HG03139 (cell line): ENCODE measurements at regions not wholly inside any gene's neighbourhood (a gene's known extent, or its start where the extent isn't known, plus 50 kb on each side); places are given as distances from the start of the nearest gene placed in this dataset.

ENCODE experiments used
- ATAC-seq: cut with Tn5 transposase; IDR thresholded peaks from one replicate; pipeline ENCODE4 v1.9.1; 2021; ENCODE audit not compliant: unreplicated experiment

DNA sequence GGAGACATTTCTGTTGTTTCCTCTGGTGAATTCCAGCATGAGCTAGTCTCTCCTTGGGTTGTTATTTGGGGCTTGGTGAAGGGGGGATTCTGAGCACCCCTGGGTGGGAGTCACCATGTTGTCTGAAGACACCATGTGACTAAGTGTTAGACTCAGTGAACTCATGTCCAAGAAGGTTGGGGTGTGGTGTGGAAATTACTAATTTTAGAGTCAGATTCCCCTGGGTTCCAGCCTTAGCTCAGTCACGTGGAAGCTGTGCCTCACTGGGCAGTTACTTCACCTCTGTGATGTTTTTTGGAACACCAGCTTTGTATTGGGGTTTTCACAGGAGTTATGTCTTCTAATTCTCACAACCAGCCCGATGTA is 171.5 kb downstream of the RPLP1 start:
- no peak for ATAC-seq

GRCh38 chr15:69624816-69625215 is 172.2 kb downstream of the RPLP1 start:
- ATAC-seq, result no peak

GRCh38 chr15:69625328-69625727 is 172.7 kb downstream of the RPLP1 start:
- ATAC-seq, result no peak

DNA sequence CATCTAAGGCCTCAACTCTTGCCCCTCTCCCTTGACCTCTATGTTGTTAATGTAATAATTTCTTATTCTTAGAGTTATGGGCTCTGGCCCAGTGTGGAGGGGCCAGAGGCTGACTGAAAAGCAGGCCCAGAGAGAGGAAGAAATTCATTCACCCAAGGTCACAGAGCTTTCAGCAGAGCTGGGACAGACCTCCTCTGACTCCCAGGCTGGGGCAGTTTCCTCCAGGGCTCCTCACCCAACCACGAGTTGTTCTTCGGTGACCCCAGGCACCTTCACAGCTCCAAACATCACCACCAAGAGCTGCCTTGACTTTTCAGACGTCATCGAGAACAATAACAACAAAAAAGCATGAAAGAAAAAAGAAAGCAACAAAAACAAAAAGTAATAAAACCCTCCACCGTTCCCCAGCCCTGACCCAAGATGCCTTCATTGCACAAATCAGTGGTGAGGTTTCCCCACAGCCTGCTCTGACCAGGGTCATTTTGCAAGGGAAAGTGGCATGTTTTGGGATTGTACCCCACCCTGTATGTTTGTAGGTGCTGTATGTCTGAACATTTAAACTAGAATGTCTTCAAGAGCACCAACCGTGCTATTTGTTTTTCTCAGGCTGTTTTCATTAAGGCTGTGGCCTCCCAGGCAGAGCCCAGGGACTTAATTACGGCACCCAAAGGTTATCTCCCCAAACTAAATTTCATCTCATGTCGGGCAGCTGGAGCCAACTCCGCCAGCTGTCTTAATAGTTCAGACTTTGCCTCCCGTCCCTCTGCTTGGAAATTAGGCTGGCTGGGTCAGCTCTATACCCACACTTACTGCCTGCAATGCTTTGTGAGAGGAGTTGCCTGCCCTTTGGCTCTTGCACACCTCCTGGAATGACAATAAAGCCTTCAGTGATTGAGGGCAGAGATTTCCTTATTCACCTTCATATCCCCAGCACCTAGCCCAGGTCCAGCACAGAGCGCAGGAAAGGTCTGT is 173.8 kb downstream of the RPLP1 start:
- ATAC-seq, result no peak

GRCh38 chr15:69627548-69628158 is 175.0 kb downstream of the RPLP1 start:
- no peak for ATAC-seq

DNA sequence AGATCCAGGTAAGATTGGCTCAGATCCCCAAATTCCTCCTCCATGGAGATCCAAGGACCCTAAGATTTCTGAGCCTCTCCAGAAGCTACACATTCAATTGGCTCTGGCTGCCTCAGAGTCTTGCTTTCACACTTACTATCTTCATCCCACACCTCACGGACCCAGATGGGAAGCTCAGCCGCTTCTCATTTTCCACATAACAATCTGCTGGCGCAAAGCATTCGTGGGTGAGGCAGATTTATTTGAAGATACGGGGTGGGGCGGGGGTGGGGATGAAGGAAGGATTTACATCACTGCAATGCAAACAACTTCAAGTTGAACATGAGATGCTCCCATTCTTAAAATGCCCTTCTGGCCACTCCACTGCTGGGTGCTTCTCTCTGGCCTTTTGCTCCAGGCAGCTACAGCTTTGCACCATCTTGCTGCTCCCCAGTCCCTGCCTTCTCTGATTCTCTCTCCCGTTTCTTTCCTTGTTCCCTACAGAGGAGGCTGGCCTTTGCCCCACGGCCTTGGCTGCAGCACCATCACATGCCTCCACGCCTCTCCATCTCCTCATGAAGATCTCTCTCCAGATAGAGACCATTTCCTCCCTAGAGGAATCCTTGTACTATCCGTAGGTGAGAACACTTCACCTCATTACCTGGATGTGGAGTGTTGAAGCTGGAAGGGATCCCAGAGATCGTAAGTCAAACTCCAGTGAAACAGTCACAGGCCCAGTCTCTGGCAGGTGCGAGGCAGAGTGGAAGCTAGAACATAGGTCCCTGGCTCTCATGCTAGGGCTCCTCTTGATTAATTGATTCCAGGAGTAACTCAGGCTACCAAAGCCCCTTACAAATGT is 175.9 kb downstream of the RPLP1 start:
- no peak for ATAC-seq

GRCh38 chr15:69629631-69630161 is 177.1 kb downstream of the RPLP1 start:
- ATAC-seq, result no peak

DNA sequence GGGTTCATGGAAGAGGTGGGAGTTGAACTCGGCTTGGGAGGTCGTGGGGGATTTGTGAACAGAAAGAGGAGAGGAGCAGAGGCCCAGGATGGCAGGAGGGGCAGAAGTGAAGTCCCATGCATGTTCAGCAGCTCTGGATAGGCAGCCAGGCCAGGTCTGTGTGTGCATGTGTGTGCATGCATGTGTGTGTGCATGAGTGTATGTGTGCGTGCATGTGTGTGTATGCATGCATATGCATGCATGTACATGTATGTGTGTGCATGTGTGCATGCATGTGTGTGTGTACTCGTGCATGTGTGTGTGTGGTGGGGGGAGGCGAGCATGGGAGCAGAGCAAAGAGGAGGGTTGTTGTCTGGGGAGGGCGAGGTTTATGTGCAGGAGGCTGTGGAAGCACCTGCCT is 178.4 kb downstream of the RPLP1 start:
- no peak for ATAC-seq

- no peak for ATAC-seq
Measured at GRCh38 chr15:69631978-69632377, 179.4 kb downstream of the RPLP1 start.

DNA sequence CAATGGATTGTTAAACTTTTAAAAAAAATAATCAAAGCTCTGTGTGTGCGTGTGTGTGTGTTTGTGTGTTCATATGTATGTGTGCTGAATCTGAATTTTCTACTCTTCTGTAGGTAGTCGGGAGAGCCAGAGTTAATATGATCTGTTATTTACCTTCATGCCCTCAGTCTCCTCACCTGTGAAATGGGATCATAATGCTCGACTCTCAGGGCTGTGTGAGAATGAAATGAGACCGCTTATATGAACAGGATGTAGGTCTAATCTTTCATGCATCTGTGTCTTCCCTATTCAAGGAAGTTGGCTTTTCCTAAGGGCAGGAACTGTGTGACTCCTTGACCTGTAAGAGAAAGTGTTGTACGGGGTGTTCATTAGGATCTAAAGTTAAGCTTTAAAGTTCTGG is 182.2 kb downstream of the RPLP1 start:
- ATAC-seq, result no peak

- no peak for ATAC-seq
Measured at GRCh38 chr15:69636169-69636915, 183.7 kb downstream of the RPLP1 start.

- ATAC-seq, result no peak
Measured at GRCh38 chr15:69637818-69638217, 185.2 kb downstream of the RPLP1 start.

GRCh38 chr15:69643476-69643875 is 190.9 kb downstream of the RPLP1 start:
- ATAC-seq, result no peak

- ATAC-seq, result no peak
Measured at GRCh38 chr15:69643971-69644370, 191.4 kb downstream of the RPLP1 start.

DNA sequence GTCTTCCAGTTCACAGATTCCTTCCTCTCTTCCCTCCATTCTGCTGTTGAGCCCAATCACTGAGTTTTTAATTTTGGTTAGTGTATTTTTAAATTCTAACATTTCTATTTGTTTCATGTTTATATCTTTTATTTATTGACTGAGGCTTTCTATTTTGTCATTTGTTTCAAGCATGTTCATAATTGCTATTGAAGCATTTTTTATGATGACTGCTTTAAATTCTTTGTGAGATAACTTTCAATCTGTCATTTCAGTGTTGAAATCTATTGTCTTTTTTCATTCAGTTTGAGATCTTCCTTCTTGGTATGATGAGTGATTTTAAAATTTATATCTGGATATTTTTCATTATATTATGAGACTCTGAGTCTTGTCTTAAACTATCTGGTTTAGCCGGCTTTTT is 192.3 kb downstream of the RPLP1 start:
- no peak for ATAC-seq

GRCh38 chr15:69647142-69647513 is 194.5 kb downstream of the RPLP1 start:
- no peak for ATAC-seq

DNA sequence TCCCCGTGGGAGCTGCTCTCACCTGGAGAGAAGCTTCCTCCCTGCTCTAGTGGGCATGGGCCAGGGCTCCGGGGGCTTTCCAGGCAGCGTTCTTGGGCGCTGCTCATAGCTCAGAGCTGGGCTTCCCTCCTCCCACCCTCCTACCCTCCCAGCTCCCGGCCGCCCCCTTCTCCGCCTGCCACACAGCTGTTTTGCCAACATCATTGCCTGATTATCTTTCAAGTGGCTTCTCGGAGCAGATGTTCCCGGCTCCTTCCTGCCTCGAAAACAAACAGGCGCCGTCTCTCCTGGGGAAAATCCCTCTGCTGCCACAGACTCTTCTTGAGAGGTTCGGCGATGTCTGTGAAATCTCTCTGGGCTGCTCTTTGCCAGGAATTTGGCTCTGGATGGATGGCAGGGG is 195.6 kb downstream of the RPLP1 start:
- ATAC-seq, result no peak

DNA sequence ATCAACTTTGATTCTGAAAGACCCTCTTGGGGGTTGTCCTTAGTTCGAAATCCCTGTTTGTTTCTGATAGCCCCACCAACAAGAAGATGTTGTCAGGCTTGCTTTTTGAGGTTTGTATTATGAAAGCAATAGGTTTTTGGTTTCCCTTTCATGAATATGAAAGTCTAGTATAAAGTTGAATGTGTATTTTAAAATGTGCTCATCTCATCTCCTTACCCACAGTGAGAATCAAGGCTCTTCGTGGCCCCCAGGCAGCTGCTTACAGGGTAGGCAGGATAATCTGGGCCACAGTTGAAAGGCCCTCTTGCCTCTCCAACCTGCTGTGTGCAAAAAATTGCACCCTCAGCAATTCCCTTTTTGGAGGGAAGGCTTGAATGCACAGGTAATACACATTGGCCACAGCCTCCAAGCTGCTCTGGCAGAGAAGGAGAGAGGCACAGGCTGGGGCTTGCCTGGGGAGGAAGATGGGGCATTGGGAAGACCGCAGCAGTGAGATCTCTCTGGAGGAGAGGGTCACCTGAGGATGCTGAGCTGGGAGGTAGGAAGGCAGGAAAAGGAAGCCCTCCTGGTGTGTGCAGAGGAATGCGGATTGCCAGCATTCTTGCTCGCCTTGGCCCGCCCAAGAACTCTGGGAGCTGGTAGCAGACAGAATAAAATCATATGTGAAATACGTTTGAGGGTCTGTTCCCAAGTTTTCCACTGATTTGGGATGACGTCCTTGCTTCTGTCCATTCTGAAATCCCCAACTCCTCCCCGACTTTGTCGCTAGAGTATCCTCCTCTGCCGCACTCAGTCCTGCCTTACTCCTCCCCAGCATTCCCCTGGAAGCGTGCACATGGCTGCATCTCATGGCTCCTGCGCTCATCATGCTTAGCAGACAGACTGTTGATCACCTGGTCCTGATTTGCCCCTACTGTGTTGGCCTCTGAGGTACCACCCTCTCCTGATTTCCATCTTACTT is 196.4 kb downstream of the RPLP1 start:
- ATAC-seq, result no peak

DNA sequence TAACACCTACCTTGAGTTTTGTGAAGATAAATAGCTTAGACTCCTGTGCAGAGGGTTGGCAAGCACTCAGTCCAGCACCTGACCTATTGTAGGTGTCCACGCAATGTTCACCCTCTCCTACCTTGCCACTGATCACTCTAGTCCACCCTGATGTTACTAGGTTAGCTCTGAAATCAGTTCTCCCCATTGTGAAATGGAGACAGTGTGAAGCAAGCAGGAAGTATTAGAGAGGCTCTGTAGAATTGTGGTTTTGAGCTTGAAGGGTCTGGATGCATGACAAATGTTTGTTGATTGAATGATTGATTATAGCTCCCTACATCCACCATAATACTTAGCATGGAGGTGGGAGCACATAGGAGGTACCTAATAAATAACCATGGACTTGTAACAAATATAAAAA is 199.7 kb downstream of the RPLP1 start:
- ATAC-seq, result no peak
